SU-DHL-6 (cell line): ENCODE measurements at regions not wholly inside any gene's neighbourhood (a gene's known extent, or its start where the extent isn't known, plus 50 kb on each side); places are given as distances from the start of the nearest gene placed in this dataset.

ENCODE experiments used
- H2AFZ ChIP-seq: fragments of 200-600 bp; sonication (generic); 2 replicates; pipeline ENCODE4 v1.6.1; 2014; ENCODE audit warnings: low read depth, mild to moderate bottlenecking, moderate library complexity, mixed read lengths, antibody characterized with exemption, low read length; ENCODE audit not compliant: severe bottlenecking
- H3F3A ChIP-seq: fragments of 200-600 bp; shearing (Covaris generic); 2 replicates; pipeline ENCODE4 v1.6.0; 2016; ENCODE audit warnings: antibody characterized with exemption, mild to moderate bottlenecking; ENCODE audit not compliant: insufficient read depth
- H3K27ac ChIP-seq: fragments of 200-600 bp; sonication (generic); 2 replicates; pipeline ENCODE4 v1.5.1; 2016; ENCODE audit warnings: low read depth, mild to moderate bottlenecking, low read length, moderate library complexity, mixed read lengths
- H3K27me3 ChIP-seq: fragments of 200-600 bp; sonication (generic), shearing (Covaris generic); 2 replicates; pipeline ENCODE4 v1.6.0; 2014; ENCODE audit warnings: mild to moderate bottlenecking, low read length
- H3K36me3 ChIP-seq: fragments of 200-600 bp; sonication (generic); 2 replicates; pipeline ENCODE4 v1.6.1; 2014; ENCODE audit warnings: mild to moderate bottlenecking, low read length, mixed read lengths
- H3K4me2 ChIP-seq: fragments of 300-600, 200-600 bp; shearing (Covaris generic), sonication (generic); 2 replicates; pipeline ENCODE4 v1.6.0; 2014; ENCODE audit warnings: low read length, low read depth, mild to moderate bottlenecking; ENCODE audit not compliant: poor library complexity, severe bottlenecking
- H3K4me3 ChIP-seq: fragments of 200-600 bp; sonication (generic); 2 replicates; pipeline ENCODE4 v1.5.1; 2014; ENCODE audit warnings: antibody characterized with exemption, low read length, mild to moderate bottlenecking, mixed read lengths; ENCODE audit not compliant: insufficient read depth, poor library complexity, severe bottlenecking
- H3K79me2 ChIP-seq: fragments of 200-600 bp; sonication (generic); 2 replicates; pipeline ENCODE4 v1.6.1; 2014; ENCODE audit warnings: mild to moderate bottlenecking, low read length, moderate library complexity; ENCODE audit not compliant: insufficient read depth
- H3K9ac ChIP-seq: fragments of 200-600 bp; sonication (generic); 2 replicates; pipeline ENCODE4 v1.7.0; 2014; ENCODE audit warnings: mild to moderate bottlenecking, low read length
- H3K9me2 ChIP-seq: fragments of 200-600 bp; sonication (generic); replicated peaks from 2 replicates; pipeline ENCODE4 v1.6.1; 2014; ENCODE audit warnings: low read length; ENCODE audit not compliant: insufficient read depth
- H3K9me3 ChIP-seq: fragments of 200-600 bp; sonication (generic); 2 replicates; pipeline ENCODE4 v1.6.1; 2014; ENCODE audit warnings: low read length, mixed read lengths; ENCODE audit not compliant: insufficient read depth
- H4K20me1 ChIP-seq: fragments of 200-600 bp; sonication (generic); 2 replicates; pipeline ENCODE4 v1.6.1; 2014; ENCODE audit warnings: low read depth, mild to moderate bottlenecking, antibody characterized with exemption, low read length, moderate library complexity, mixed read lengths
- EZH2phosphoT487 ChIP-seq: fragments of 200-600 bp; sonication (generic), shearing (Covaris generic); conservative IDR thresholded peaks from 2 replicates; pipeline ENCODE4 v1.6.1; 2018; ENCODE audit warnings: mild to moderate bottlenecking, antibody characterized with exemption, low read length, moderate library complexity, mixed read lengths
- TF ChIP-seq, protein P1 (sequence below): fragments of 200-600 bp; sonication (generic); IDR thresholded peaks from one replicate; pipeline ENCODE4 v1.5.1; 2017; ENCODE audit warnings: antibody characterized with exemption, mild to moderate bottlenecking, low read length, moderate library complexity; ENCODE audit not compliant: insufficient read depth, poor library complexity, severe bottlenecking

- Histone ChIP-seq H3K9me3 (no peaks in the 10 kb centered on the region), H3K27me3 (0 out of 2 replicates have a peak, but pooled peaks cover 2% of the 10 kb centered on the region), H3K9ac (no peak overlapping the region), H4K20me1 (no peaks in the 10 kb centered on the region), H3K4me2 (no peak overlapping the region), H3K36me3 (no peaks in the 10 kb centered on the region), H2AFZ (no peak overlapping the region), H3F3A (no peaks in the 10 kb centered on the region), H3K79me2 (no peaks in the 10 kb centered on the region), H3K4me3 (no peak overlapping the region), H3K27ac (no peak overlapping the region), H3K9me2 (no peaks in the 10 kb centered on the region)
- TF ChIP-seq, protein P1, sequence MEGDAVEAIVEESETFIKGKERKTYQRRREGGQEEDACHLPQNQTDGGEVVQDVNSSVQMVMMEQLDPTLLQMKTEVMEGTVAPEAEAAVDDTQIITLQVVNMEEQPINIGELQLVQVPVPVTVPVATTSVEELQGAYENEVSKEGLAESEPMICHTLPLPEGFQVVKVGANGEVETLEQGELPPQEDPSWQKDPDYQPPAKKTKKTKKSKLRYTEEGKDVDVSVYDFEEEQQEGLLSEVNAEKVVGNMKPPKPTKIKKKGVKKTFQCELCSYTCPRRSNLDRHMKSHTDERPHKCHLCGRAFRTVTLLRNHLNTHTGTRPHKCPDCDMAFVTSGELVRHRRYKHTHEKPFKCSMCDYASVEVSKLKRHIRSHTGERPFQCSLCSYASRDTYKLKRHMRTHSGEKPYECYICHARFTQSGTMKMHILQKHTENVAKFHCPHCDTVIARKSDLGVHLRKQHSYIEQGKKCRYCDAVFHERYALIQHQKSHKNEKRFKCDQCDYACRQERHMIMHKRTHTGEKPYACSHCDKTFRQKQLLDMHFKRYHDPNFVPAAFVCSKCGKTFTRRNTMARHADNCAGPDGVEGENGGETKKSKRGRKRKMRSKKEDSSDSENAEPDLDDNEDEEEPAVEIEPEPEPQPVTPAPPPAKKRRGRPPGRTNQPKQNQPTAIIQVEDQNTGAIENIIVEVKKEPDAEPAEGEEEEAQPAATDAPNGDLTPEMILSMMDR: no peak
- TF ChIP-seq EZH2phosphoT487: no peak
These were observed 103.6 kb upstream of the DRD2 start for GRCh38 chr11:113578715-113579250.

- Histone ChIP-seq H3K36me3 (no peaks in the 10 kb centered on the region), H3K9ac (no peak overlapping the region), H3K4me2 (no peak overlapping the region), H3K27ac (no peak overlapping the region), H3K9me2 (no peaks in the 10 kb centered on the region), H2AFZ (no peak overlapping the region), H3K27me3 (0 out of 2 replicates have a peak, but pooled peaks cover 2% of the 10 kb centered on the region), H3F3A (no peaks in the 10 kb centered on the region), H4K20me1 (no peaks in the 10 kb centered on the region), H3K79me2 (no peaks in the 10 kb centered on the region), H3K9me3 (no peaks in the 10 kb centered on the region), H3K4me3 (no peak overlapping the region)
- TF ChIP-seq, protein P1: no peak
- no peak for TF ChIP-seq EZH2phosphoT487
These were observed 102.8 kb upstream of the DRD2 start for GRCh38 chr11:113578033-113578380.

GRCh38 chr11:113577356-113578032, 102.3 kb upstream of the DRD2 start:
- Histone ChIP-seq H3K79me2 (no peaks in the 10 kb centered on the region), H3K27me3 (0 out of 2 replicates have a peak, but pooled peaks cover 2% of the 10 kb centered on the region), H3K9ac (no peak overlapping the region), H3K4me2 (no peak overlapping the region), H3F3A (no peaks in the 10 kb centered on the region), H4K20me1 (no peaks in the 10 kb centered on the region), H3K27ac (no peak overlapping the region), H2AFZ (no peak overlapping the region), H3K4me3 (no peak overlapping the region), H3K9me3 (no peaks in the 10 kb centered on the region), H3K9me2 (no peaks in the 10 kb centered on the region), H3K36me3 (no peaks in the 10 kb centered on the region)
- TF ChIP-seq, protein P1: no peak
